ENCODE measurements at regions not wholly inside any gene's neighbourhood (a gene's known extent, or its start where the extent isn't known, plus 50 kb on each side); places are given as distances from the start of the nearest gene placed in this dataset.

GRCh38 chr2:236772220-236772837, 202.7 kb downstream of the ACKR3 start:
- TF ChIP-seq GATA2 (IDR thresholded peaks at IDR 0.05; ENCODE audit: low read depth, low read length) = no peak
- no peak for TF ChIP-seq GATA3 (IDR thresholded peaks at IDR 0.05; ENCODE audit: low read depth, low read length)

Measured in SH-SY5Y (cell line).